Stimulated activated CD8-positive, alpha-beta memory T cell treated with anti-CD3 and anti-CD28 coated beads, Interleukin-15, amount 100 ng/mL, for 24 hours (primary cell): ENCODE measurements at regions not wholly inside any gene's neighbourhood (a gene's known extent, or its start where the extent isn't known, plus 50 kb on each side); places are given as distances from the start of the nearest gene placed in this dataset.
"Not testable (repeated sequence)": the region's sequence is repeated elsewhere in the genome, so short reads cannot be mapped to it uniquely, and the experiment has no call there.

Experiments used
- DNase-seq: peaks from one replicate; pipeline ENCODE4 v3.0.0-alpha.2; 2020; ENCODE audit warnings: low read depth

DNA sequence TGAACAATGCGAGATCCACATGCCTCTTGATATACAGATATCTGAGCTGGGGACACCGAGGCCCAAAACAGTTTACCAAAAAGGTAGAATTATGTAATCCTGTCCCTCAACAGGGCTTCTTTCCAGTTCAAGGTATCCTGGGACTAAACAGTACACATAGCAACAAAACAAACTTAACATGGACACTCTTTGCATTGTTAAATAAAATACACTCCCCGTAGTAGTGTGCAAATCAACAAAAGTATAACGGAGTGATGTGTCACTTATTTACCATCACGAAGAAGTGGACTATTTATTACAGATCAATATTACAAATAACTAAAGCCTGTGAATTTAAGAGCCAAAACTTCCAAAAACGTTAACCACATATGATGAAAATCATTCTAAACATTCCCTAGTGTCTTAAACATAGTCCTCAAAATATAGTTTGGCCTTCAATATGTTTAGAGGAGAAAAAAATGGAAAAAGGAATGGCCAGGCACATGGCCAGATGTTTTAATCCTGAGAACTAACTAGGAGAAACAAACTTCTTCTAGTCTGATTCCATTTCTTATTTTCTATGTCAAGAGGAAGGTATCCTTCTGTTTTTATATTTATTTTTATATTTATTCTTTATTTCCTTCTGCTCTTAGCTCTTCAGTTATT lies 377.5 kb downstream of the OSR1 start:
- no peak for DNase-seq

DNA sequence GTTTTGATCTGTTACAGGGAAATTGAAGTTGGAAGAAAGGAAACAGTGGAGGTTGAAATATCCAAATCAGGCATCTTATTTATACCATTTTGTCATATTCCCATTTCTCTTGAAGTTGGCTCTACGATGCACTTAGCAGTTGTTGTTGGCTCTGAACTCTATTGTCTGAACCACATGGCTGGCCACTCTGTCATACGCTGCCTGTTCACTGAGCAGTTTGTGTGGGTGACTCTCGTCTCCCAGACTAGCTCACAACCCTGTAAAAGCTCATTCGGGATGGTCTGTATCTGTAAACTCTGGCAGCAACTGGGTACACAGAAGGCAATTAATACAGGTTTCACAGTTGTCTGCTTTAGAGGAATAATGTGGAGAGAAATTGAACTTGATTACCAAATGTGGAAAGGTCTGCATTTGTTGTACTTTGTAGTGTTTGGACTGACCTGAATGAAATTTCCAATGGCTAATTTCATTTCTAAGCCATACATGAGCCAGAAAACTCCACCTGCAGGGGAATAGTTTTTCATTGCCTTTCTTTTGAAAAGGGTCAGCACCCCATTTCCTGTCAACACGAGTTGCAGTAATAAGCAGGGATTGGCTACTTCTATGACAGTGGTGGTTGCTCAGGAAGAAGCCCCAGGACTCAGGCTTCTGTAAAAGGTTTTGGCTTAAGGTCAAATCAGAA lies 378.2 kb downstream of the OSR1 start:
- no peak for DNase-seq

DNA sequence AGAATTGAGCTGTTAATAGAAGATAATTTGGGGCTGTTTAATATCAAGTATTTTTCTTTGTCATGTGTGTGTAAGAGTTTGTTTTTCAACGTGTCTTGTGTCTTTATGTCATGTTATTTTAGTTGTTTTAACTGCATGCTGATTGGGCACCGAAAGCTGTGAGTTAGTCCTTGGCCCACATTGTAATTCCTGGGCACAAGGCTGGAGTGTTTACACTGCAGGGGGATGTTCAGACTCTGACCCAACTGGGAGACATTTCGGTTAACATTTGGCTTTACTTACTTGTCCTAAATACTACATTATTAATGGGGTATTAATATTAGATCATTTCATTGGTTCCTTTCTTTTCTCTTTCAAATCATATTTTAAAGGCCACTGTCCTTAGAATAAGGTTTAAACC lies 381.0 kb downstream of the OSR1 start:
- DNase-seq, result no peak

DNA sequence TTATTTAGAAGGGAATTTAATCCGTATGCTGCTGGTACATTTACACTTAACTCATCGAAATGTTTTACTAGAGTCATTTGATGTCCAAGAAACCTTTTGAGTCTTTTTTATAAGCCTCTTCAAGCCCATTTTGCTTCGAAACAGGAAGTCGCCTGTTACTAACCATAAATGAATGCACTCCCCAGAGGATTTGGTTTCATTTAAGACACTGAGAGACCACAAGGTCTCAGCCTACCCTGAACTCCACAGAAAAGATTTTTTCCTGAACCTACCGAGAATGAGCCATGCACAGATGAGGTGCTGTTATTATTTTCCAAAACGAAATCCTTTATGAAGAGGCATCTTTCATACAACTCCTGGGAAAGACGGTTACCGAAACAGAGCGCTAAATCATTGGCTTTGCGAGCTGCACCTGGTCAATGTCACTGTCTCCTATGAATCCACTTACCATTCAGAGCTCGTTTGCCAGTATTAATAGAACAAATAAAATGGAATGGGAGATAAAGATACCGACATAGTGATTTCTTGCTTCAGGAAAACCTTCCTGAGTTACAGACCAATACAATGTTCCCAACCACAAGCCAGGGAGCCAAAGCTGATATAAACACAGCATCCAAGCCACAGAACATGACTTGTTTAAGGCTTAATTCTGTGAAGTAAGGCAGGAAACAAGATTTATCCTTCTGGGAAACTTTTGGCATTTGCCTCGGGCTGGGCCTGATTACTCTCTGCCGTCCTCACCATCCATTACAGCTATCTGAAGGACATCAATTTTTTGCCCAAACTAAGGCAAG lies 382.1 kb downstream of the OSR1 start:
- no peak for DNase-seq

DNA sequence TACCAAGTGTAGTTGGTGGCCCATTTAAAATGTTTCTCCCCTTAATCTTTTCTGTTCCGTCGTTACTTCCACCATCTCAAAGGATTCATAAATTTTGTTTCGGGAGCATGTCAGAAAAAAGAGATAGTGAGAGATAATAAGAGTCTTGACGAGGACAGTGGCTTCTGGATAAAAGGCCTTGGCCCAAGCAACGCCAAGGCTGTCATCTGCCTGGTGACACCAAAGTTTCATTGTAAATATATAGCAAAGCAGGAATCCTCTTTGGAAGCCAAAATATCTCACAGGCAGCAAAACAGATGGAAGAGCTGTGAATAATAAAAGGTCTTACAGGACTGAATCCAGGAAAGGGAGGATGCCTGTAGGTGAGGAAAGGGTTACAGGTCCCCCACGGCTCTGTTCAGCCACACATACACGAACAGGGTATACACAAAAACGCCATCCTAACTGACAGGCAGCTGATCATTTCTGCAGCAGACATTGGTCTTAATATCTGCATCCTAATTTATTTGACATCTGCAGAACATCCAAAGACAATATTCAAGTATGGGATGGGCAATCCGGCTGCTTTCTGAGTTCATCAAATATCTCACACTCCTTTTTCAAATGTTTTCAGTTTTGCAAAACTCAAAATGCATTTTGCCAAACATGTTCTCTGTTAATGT lies 382.8 kb downstream of the OSR1 start:
- no peak for DNase-seq

DNA sequence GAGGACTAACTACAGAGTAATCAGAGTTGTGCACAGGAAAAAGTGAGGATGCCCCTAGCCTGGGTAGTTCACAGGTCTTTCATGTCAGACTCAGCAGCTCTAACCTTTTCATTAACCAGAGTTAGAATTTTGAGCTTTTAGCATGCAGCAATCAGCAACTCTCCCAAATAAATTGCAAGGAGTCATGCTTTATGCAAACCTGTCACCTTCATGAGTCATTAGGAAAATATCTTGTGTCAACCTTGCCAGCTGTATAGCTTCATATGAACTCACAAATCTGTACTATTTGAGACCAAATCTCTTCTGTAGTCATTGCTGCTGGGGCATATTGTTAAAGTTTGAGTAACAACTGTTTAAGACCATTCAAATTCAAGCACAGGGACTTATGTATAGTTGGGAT lies 382.3 kb upstream of the NT5C1B start:
- no peak for DNase-seq

DNA sequence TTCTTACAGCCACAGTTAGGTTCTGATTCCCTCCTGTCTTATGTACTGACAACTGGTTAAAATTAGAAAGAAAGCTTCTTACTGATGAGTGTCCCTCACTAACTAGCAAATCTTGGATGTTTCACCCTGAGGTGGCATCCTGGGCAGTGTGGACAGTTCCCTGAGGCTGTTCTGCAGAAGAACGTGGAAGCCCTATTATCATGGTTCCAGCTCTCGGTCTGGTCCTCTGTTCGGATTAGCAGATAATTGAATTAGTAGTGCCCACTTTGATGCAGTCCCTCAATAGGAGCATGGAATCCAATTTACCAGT lies 381.7 kb upstream of the NT5C1B start:
- no peak for DNase-seq

DNA sequence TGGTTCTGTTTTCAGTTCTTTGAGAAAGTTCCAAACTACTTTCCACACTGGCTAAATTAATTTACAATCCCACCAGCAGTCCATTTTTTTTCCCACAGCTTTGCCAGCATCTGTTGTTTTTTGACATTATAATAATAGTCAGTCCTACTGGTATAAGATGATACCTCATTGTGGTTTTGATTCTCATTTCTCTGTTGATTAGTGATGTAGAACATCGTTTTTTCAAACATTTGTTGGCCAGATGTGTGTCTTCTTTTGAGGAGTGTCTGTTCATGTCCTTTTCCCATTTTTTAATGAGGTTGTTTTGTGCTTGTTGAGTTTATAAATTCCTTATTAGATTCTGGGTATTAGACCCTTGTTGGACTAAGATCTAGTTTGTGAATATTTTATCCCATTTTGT lies 376.8 kb upstream of the NT5C1B start:
- no peak for DNase-seq

DNA sequence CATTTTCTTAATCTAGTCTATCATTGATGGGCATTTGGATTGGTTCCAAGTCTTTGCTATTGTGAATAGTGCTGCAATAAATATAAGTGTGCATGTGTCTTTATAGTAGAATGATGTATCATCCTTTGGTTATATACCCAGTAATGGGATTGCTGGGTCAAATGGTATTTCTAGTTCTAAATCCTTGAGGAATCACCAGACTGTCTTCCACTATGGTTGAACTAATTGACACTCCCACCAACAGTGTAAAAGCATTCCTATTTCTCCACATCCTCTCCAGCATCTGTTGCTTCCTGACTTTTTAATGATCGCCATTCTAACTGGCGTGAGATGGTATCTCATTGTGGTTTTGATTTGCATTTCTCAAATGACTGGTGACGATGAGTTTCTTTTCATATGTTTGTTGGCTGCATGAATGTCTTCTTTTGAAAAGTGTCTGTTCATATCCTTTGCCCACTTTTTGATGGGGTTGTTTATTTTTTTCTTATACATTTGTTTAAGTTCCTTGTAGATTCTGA lies 374.4 kb upstream of the NT5C1B start:
- DNase-seq, result not testable (repeated sequence)

DNA sequence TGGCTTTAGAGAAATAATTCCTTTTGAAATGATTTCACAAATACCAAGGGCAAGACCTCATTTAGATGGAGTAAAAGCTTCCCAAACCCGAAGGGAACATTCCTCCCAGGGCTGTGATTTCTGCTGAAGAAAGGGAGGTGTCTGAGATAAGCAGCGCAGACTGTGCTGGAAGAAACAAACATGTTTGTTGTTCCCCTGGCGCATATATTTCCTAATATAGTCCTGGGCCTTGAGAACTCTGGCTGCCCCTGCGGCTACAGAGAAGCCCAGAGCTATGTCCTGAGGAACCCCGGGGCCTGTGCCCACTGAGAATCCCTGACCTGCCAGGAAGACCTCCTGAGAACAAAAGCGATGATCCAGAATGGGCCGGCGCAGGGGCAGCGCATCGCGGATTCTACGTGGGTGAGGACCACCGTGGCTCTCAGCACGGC lies 372.6 kb upstream of the NT5C1B start:
- DNase-seq, result no peak

DNA sequence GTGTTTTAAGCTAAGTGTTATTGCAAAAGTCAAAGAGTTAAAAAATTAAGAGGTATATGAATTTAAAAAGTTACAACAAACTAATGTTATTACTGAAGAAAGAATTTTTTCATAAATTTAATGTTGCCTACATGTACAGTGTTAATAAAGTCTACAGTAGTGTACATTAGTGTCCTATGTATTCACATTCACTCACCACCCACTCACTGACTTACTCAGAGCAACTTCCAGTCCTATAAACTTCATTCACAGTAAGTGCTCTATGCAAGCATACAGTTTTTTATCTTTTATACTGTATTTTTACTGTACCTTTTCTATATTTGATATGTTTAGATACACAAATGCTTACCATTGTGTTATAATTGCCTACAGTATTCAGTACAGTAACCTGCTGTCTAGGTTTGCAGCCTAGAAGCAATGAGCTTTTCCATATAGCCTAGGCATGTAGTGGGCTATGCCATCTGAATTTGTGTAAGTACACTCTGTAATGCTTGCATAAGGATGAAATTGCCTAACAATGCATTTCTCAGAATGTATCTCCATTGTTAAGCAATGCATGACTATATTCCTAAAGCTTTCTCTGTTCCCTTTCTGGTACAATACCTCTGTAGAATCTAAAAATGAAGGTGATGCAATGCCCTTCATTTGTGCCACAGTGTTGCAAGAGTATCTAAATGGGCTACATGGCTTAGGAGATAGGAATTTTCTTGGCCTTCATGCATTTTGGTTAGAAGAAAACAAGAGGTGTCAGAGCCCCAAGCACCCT lies 370.8 kb upstream of the NT5C1B start:
- DNase-seq, result no peak

DNA sequence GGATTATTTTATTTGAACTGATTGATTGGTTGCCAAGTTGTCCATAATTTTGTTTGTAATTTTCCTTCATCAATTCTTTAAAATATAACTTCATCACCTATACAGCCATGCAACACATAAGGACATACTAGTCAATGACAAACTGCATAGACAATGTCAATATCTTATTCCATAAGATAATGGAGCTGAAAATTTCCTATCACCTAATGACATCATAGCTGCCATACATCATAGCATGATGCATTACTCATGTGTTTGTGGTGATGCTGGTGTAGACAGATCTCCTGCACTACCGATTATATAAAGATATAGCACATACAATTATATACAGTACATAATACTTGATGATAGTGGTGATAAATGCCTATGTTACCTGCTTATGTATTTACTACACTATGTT lies 369.8 kb upstream of the NT5C1B start:
- no peak for DNase-seq

DNA sequence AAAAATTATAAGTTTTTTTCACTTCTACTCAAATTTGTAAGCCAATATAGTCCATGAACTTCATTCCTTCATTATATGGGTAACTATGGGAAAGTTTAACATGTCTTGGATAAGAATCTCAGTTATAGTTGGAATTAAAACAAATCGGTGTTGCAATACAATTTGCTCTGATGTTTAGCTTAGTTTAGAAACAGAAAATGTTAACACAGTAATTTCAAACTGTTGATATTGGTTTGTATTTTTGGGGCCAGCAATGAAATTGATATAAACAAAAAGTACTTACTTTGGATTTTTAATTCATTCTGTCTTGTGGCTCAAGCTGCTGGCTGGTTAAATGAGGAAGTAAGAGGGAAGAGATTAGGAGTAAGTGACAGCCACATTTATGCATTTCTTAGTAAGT lies 368.5 kb upstream of the NT5C1B start:
- no peak for DNase-seq

DNA sequence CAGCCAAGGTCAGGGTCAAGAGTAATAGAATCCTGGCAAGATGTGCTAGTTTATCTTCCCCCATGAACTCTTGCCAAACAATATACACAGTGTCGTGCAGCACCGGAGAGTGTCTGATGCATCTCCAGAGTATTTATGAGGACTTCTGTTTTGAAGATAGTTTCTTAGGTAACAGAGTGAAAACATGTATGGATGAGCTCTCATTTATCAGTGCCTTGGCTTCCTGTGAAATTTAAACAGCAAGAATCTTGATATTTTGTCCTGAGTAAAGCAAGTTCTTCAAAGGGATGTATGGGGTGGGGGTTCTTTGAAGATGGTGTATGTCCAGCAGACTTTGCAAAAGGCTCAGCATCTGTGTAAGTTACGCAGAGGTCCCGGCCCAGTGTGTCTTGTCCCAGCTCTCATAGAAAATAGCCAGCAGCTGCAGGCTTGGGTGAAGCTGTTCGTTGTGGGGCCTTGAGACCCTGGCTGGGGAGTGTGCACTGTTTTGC lies 361.0 kb upstream of the NT5C1B start:
- no peak for DNase-seq

DNA sequence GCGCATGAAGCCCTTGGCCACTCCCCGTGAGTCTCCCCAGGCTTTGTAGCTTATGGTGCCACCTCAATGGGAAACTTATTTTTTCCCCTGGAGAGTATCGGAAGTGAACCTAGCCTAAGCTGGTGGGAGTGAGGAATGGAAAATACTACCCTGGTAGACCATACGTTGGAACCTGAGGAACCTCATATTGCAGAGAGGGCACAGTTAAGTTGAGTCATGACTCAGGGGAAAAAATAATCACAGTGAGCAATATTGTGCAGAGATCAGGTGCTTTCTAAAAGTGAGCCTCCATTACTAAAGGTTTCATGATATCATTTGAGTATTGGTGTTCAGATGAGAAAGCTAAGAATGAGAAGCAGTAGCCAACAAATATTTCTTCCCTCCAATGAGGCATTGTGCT lies 360.5 kb upstream of the NT5C1B start:
- DNase-seq, result no peak

DNA sequence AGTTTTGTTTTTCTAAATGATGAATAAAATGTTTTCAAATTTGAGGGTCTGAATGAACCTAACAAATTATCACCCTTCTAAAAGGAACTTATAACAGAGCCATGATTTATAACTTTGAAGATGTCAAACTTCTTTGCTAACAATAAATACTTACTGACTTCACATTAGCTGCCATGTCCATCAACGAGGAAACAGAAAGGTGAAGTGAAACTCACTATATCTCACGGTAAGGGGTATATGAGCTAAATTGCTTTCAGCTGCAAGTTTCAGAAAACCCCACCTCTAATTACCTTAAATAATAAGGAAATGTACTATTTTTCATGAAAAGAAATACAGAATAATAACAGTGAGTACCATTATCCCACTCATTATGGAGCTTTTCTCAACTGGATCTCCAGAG lies 350.8 kb upstream of the NT5C1B start:
- DNase-seq, result no peak

DNA sequence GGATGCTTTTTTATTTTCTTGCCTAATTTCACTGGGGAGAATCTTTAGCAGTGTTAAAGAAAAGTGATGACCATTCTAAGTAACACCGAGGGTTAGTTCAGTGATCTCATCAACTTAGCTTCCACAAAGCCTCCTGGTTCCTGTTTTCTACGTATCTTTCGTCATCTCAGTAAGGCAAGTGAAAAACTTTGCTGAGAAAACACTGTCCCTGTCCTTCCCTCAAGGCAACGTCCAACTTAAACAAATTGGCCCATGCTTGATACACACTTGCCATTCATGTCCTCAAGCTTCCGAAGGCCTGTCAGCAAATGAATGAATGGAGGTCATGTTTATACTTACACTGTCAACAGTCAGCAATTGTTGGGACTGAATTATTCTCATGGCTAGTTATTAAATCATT lies 350.4 kb upstream of the NT5C1B start:
- DNase-seq, result not testable (repeated sequence)

DNA sequence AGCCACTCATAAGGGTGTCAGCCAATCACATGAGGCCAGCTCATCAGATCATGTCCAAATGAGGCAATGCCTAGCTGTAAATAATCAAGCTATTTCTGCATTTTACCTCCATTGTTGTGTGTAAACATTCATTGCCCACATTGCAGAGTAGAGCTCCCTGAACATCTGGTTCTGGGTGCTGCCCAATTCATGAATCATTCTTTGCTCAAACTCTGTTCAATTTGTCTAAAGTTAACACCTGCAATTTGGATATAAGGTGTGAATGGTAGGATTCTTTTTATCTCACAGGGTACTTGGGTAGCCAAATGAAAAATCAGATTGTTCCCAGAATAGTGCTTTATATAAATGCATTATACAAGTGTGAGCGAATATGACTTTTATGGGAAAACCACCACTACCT lies 345.5 kb upstream of the NT5C1B start:
- no peak for DNase-seq

DNA sequence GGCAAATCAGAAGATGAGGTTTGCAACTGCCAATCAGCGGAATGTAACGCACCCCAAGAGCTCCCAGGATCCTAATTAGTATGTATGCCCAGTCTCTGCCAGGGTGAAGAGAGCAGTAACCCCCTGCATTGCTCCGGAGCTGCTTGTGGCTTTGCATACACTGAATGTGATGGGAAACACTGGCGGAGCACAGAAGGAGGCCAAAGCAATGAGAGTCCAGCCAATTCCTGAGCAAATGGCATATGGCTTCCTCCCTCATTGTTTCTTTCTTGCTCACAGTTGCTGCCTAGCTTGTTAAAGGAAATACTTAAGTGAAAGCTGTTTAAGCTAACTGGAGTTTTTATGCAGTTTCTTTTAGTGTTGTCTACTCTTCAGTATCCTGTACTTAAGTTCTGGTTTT lies 343.5 kb upstream of the NT5C1B start:
- no peak for DNase-seq

DNA sequence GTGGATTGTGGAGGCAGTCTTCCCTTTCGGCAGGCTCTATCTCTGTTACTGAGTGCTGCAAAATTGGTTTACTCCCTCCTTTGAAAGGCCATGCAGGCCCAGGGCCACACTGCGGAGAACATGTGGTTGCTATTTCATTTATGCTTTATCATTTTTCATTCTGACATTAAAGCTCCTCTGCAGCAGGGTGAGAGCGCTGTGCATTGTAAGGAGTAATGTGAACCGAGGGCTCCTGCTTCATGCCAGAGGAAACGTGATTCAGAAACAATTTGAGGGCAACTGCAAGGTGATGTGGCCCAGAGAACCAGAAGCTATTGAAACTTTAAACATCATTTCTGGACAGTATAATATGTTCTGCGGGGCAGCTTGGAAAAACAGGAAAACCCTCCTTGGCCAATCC lies 341.6 kb upstream of the NT5C1B start:
- no peak for DNase-seq

DNA sequence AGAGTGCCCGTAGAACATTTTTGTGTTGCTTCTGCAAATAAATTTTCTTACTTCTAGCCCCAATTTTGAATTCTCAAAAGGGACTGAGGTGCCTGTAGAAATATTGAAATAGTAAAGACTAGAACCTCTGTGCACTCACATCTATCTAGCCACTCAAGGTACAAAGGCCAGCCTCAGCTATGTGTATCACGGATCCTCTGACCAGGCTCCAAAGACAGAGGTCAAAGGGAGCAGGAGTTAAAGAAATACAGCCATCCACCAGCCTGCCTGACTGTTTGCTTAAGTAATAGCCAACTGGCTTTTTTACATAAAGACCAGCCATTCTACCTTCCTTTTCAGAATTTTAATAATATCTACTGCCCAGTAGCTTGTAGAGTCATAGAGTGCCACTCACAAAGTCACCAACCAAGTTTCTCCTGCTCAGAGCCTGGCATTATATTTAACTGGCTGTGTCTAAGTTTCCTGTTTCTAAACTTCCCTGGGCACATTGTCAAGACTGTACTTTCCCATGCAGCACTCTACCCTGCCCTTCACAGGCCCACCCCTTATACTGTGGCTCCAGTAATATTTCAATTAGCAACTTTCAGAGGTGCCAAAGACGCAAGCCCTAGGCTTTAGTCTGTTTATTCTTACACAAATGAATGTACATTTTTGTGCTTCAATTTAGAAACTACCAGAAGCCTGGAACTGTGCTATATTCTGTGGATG lies 338.3 kb upstream of the NT5C1B start:
- DNase-seq, result no peak
